ENCODE measurements at regions not wholly inside any gene's neighbourhood (a gene's known extent, or its start where the extent isn't known, plus 50 kb on each side); places are given as distances from the start of the nearest gene placed in this dataset.

DNA sequence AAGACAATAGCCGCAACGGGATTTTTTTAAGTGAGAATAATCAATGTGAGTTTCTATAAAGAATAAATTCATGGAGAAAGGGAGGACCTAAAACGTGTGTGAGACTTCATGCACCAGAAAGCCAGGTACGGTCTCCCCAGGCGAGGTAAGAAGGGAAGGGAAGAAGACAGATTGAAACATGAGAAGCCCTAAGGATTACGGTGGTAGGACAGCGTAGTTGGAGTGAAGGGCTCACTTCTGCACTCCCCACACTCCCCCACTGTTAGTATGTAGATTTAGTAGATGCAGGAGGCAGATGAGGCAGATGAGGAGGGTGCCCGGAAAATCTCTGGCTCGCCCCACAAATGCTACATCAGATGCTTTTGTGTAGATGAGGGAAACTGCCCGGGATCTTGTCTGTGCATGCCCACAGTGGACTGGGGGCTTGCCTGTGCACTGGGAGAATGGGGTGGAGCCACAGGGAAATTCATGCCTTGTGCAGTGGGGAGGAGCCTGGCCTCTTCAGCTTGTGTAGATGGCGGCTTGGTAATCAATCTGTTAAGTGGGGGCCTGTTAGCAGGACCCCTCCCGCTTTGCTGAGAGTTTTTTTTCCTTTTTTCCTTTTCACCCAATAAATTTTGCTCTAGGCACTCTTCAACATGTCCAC lies 1544.5 kb upstream of the TENM3 start:
- 80 to 91% (median 87%) methylated on average over 12 of the region's 12 CpGs for WGBS, 3 donors
- no peak overlapping the region for H3K27ac ChIP-seq (ENCODE audit: low read depth, low read length)

DNA sequence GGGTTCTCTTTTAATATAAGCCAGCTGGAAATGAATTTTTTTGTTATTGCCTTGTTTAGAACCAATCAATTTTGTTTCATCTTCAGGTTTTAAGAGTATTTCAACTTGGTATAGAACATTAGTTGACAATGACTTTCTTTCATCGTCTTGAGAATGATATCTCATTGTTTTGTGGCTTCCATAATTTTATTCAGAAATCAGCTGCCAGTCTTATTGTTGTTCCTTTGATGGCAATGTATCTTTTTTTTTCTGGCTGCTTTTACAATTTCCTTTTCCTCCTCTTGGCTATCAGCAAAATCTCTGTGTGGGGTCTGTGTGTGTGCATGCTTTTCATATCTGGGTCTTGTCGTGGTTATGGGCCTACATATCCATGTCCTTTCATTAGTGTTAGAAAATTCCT lies 1536.4 kb upstream of the TENM3 start:
- WGBS, 3 donors: 77 to 85% (median 80%) methylated on average over 2 of the region's 2 CpGs
- no peak overlapping the region for H3K27ac ChIP-seq (ENCODE audit: low read depth, low read length)

DNA sequence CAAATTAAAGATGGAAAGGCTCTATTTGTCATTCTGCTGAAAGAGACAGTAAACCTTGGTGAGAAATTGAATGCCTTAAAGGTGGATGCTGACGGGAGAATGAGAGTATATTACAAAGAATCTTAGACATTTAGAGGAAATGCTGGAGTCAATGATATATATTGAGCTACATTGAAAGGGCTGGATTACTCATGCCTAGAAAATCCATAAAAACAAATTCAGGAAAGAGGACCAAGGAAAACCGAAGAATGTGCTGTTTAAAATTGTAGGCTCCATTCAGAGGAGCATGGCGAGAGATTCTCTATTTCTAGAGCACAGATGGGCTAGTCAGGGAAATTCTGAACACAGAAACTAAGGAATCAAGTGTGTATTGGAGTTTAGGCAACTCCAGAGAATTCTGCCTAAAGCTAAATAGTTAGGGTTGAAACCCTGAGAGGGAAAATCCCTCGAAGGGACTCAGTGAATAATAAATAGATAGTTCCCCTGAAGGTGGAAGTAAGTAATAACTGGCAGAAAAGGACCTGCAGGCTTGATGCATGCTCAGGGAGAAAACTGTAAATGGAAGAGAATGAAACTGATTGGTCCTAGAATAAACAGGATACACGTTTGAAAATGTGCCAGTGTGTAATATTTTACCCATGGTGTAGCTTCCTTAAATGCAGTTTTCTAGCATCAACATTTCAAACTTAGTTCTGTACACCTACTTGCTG lies 1532.4 kb upstream of the TENM3 start:
- H3K27ac ChIP-seq (ENCODE audit: low read depth, low read length): no peak overlapping the region
- WGBS, 3 donors: 51 to 60% (median 53%) methylated on average over 5 of the region's 5 CpGs

DNA sequence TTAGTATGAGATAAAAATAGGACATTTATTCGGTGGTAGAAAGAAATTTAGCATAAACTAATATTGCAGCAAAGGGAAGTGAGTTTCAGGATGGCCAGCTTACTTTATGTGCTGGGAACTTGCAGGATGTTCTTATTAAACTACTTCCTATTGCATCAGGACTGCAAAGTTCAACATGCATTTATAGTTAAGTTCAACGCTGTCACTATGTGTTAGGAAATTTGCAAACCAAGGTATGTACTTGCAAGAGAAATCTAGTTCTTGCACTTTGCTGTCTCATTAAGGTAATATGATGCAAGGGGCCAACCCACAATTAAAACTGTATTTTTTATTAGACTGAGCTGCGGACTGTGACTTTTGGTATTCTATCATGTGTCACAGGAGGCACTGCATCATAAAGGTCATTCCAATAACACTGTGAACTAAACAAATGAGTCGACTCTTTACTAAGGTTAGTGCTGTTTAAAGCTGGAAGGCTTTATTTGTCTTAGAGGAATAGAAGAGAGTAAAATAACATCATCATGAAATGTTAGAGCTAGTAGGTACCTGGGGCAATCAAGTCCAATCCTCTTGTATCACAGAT lies 1525.7 kb upstream of the TENM3 start:
- H3K27ac ChIP-seq (ENCODE audit: low read depth, low read length): no peak overlapping the region
- WGBS, 3 donors: 49 to 69% (median 55%) methylated on average over 4 of the region's 4 CpGs

DNA sequence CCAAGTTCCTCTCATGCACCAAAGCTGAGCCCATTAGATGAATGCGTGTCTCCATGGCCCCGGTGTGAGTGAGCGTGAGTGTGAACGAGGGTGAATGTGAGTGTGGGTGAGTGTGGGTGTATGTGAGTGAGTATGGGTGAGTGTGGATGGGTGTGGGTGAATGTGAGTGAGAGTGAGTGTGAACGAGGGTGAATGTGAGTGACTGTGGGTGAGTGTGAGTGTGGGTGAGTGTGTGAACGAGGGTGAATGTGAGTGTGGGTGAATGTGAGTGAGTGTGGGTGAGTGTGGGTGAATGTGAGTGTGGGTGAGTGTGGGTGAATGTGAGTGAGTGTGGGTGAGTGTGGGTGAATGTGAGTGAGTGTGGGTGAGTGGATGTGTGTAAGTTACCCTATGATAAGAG lies 1521.8 kb upstream of the TENM3 start:
- 71 to 88% (median 77%) methylated on average over 6 of the region's 6 CpGs for WGBS, 3 donors
- H3K27ac ChIP-seq (ENCODE audit: low read depth, low read length): no peak overlapping the region

DNA sequence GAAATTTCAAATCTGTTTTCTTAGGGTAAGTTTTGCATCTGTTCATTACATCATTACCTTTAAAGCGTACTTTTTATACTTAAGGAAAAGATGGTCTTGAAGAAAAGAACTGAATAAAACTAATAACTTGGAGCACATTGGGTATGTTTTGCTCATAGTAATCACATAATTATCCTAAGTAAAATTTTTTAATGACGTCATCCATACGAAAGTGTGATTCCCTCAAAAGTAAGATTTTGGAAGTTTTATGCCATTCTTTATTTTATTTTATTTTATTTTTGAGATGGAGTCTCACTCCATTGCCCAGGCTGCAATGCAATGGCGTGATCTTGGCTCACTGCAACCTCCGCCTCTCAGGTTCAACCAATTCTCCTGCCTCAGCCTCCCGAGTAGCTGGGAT lies 1516.6 kb upstream of the TENM3 start:
- 78 to 79% (median 78%) methylated on average over 6 of the region's 6 CpGs for WGBS, 3 donors

DNA sequence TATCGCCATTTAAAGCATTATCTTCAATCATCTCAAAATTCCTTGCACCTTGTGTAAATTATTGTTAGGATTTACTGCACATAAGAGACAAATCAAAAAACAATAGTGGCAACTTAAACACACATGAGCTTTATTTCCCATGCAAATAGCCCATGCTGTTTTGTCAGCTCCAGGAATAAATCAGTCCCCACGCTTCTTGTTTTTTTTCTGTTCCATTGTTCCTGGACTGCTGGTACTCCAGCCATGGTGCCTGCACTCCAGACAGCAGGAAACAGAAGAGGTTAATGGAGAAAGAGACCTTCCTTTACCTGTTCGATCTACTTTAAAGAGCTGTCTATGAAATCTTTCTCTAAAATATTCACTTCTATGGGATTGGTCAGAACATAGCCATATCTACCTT lies 1515.7 kb upstream of the TENM3 start:
- WGBS, 3 donors: 48 to 71% (median 65%) methylated on average over 3 of the region's 3 CpGs
- no peak overlapping the region for H3K27ac ChIP-seq (ENCODE audit: low read depth, low read length)

More for the DNA sequence above, 1516.6 kb upstream of the TENM3 start:
- no peak overlapping the region for H3K27ac ChIP-seq (ENCODE audit: low read depth, low read length)

DNA sequence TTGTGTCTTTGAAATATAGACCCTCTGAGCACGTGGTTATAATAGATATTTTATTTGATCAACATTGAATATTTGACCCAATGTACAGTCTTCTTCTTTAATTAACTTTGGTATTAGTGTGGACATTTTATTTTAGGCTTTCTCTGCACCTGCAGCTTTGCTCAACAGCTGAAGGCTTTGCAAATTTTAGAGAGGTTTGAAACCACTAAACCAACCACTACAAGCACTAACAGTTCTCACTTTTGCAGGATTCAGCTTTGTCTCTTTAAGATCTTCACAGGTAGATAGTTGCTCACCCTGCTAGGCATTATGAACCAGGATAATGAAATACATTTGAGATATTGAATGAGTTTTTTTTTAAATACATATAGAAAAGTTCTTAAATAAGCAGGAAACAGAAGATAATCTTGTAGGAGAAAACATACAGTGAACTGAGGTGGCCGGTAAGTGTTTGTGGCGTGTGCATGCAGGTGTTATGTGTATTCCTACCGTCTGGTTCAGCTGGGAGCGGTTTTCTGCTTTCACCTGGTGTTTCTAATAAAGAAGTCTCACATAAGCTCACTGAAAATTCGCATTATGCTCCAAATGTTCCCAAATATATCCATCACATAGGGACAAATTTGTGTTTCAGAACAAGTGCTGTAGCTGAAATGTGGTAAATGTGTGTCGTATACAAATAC lies 1508.3 kb upstream of the TENM3 start:
- H3K27ac ChIP-seq (ENCODE audit: low read depth, low read length): no peak overlapping the region
- WGBS, 3 donors: 78 to 82% (median 81%) methylated on average over 7 of the region's 7 CpGs

DNA sequence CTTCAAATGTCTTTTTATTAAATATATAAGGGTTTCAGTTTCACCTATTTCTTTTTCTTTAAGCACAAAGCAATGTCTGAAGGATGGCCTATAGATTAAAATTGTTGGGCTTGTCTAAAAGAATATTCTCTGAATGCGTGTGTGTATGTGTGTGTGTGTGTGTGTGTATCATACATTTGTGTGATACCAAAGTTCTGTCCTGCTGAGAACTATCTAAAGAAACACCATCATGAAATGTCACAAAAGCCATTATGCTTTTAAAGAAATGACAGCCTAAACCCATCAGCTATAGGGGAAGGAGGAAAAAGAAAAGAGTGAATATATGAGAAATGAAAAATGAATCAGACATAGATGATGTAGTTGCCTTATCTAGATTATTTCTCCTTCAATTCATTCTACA lies 1501.5 kb upstream of the TENM3 start:
- H3K27ac ChIP-seq (ENCODE audit: low read depth, low read length): no peak overlapping the region
- 68 to 72% (median 70%) methylated on average over 1 of the region's 1 CpG for WGBS, 3 donors

DNA sequence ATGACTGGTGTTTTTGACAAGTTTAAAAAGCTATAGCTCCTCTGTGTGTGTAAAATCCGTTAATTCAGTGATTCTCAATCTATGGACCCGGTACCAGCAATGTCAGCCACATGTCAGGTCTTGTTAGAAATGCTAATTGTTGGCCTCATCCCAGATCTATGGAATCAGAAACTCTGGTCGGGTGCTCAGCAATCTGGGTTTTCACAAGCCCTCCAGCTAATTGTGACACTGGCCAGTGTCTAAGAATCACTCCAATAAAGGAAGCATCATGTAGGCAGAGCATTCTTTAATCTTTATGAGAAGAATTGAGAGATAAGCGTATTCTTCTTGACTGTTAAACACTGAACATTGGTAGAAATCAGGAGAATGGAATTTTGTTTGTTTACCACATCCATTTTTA lies 1498.2 kb upstream of the TENM3 start:
- no peak overlapping the region for H3K27ac ChIP-seq (ENCODE audit: low read depth, low read length)
- 58 to 73% (median 61%) methylated on average over 4 of the region's 4 CpGs for WGBS, 3 donors

DNA sequence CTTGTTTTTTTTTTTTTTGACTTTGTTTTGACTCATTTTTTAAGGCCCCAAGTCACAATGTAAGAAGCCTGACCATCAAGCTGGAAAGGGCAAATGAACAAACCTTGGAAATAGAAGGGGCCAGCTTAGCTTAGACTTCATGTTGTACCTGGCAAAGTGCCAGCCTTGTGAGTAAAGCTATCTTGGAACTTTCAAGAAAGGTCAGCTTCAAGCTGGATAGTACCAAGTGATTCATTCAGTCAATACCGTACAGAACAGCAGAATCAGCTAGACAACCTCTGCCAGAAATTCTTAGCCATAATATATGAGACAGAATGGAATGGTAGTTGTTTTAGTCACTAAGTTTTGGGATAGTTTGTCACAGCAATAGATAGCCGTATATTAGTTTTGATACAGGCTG lies 1492.2 kb upstream of the TENM3 start:
- WGBS, 3 donors: 82 to 90% (median 88%) methylated on average over 2 of the region's 2 CpGs
- H3K27ac ChIP-seq (ENCODE audit: low read depth, low read length): no peak overlapping the region

DNA sequence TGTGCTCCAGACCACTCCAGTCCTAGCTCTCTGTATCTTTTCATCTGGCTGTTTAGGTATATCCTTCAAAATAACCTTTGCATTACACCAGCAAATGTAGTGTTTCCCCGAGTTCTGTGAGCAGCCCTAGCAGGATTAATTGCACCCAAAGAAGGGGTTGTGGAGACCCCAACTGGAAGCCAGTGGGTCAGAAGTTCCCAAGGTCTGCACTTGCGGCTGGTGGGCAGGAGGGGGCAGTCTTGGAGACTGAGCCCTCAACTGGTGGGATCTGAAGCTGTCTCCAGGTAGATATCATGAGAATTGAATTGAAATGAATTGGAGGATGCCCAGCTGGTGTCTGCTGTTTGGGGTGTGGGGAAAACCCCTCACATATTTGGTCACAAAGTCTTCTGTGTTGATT lies 1485.3 kb upstream of the TENM3 start:
- 60 to 82% (median 79%) methylated on average over 2 of the region's 2 CpGs for WGBS, 3 donors
- no peak overlapping the region for H3K27ac ChIP-seq (ENCODE audit: low read depth, low read length)

DNA sequence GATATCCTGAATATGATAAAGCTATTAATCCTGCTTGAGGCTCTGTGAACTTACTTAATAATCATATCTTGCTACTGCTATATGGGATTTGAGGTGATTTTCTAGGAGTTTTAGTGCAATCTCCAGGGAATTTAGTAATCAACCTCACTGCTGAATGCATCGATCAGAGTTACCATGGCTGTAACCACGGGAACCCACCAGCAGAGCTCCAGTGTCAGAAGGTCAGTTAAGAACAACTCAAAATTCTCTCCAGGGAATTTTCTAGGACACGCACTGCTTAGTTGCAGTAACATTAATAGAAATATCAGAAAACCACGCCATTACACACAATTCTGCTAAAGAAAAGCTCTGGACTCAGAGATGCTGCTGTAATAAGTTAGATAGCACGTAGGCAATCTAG lies 1477.2 kb upstream of the TENM3 start:
- WGBS, 3 donors: 35 to 62% (median 40%) methylated on average over 5 of the region's 5 CpGs
- H3K27ac ChIP-seq (ENCODE audit: low read depth, low read length): no peak overlapping the region

DNA sequence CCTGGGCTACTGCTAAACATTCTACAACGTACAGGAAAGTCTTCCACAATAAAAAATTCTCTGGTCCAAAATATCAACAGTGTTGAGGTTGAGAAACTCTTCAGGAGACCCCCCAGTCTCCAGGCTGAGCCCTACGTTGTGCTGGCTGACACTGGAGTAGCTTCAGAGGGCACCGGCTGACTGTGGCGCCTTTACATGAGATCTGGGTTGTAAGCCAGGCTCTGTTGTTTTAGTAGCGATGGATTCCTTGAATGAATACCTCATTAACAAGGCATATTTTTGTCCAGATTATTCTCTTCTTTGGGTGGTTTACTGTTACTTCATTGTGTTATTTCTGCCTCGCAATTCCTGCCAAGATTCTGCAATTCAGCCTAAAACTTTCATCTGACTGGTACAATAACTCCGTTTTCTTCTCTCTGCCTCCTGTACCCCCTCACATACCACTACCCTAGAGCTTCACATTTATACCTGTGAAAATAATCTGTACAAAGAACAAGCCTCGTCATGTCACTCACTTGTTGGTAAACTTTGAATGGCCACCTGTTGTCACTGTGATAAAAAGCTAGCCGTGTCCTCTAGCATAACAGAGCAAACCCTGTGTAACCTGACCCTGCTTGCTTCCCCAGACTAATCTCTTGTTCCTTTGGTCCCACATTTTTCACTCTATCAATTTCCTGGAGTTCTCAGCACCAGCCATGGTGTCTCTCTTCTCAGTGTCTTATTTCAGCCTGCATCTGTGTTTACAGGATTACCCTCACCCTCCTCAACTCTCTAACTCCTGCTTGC lies 1476.1 kb upstream of the TENM3 start:
- 45 to 69% (median 65%) methylated on average over 9 of the region's 9 CpGs for whole genome bisulfite sequencing, 3 donors
- H3K27ac ChIP-seq (ENCODE audit: low read depth, low read length): no peak overlapping the region

DNA sequence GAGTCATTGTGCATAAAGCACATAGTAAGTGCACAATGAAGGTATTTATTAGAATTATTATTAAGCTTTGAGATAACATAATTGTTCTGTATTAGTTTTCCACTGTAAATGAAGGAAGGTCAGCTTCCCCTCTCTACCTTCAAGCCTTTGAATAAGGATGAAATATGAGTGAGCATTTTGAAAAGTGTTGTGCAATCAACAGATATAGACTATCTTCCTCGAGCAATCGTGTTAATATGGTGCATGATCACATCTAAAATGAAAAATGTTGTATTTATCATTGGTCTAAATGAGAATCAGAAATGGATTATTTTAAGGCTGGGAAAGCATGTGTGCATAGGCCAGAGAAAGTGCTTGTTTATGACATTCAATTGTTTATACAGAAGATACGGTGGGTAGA lies 1474.6 kb upstream of the TENM3 start:
- no peak overlapping the region for H3K27ac ChIP-seq (ENCODE audit: low read depth, low read length)
- 52 to 72% (median 66%) methylated on average over 3 of the region's 3 CpGs for WGBS, 3 donors

DNA sequence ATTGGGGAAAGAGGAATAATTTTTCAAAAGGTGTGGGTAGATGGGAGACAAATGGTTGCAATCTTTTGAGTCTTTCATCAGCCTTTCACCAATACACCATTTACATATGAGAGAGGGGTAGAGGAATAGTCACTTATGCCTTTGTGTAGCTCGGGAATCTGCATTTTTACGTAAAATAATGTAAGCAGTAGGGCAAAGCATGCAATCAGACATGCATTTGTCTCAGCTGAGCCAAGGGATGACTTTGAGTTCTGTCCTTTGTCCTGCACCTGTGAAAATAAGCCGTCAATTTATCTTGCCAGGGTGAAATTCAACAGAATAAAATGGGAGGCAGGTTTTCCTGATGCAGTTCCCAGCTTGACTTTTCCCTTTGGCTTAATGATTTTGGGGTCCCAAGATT lies 1473.4 kb upstream of the TENM3 start:
- H3K27ac ChIP-seq (ENCODE audit: low read depth, low read length): no peak overlapping the region
- WGBS, 3 donors: 46 to 80% (median 77%) methylated on average over 3 of the region's 3 CpGs

DNA sequence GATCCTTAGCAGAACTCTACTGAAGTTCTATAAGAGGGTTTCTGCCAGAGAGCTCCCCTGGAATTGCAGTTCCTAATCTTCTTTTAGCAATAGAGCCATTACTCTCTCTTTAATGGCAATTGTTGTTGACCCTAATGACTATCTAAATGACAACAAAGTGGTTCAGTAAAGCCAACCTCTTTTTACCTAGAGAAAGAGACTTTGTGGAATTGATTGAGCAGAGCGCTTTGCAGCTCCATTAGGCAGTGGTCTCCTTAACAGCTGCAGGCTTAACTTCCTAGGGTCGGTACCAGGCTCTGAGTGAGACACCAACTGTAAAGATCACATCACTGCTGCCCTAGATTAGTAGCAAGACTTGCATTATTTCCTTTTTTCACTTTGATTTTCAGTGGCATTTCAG lies 1472.9 kb upstream of the TENM3 start:
- no peak overlapping the region for H3K27ac ChIP-seq (ENCODE audit: low read depth, low read length)
- 45 to 66% (median 63%) methylated on average over 2 of the region's 2 CpGs for WGBS, 3 donors

DNA sequence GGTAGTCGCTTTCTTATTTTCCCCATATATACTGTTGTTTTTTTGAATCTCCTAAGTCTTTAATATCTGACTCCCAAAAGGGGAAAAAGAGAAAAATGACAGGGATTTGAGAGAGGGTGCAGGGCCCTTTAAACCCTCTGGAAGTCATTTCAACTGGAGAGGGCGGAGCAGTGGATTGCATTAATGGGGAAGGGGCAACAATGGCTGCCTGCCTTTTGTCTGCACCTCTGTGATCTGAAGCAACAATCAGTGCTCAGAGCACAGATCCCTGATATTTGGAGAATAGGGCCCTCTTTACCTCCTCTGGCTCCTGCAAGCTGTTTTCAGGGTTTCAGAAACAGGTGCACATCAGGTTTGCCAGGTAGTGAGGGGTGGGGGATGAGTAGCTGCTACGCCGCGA lies 1458.3 kb upstream of the TENM3 start:
- no peak overlapping the region for H3K27ac ChIP-seq (ENCODE audit: low read depth, low read length)
- WGBS, 3 donors: 87 to 97% (median 95%) methylated on average over 5 of the region's 5 CpGs

DNA sequence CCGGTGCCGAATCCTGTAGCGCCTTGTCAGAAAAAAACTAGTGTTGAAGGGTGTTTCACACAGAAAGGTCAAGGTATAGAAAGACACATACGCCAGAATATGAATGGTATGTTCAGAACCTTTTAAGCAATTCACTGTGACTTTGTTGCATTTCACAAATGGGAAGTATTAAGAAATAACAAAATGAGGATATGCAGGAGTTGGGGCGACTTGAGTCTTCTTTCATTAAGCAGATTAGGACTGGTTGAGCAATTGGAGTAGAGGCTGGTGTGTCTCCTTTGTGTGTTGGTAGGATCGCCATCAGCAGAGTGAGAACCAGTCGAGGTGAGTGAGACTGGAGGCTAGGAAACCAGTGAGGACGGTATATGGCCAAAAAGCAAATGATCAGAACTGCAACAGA lies 1454.5 kb upstream of the TENM3 start:
- no peak overlapping the region for H3K27ac ChIP-seq (ENCODE audit: low read depth, low read length)
- 57 to 84% (median 68%) methylated on average over 8 of the region's 8 CpGs for WGBS, 3 donors
